Vagina (tissue), 2 donors: ENCODE measurements at regions not wholly inside any gene's neighbourhood (a gene's known extent, or its start where the extent isn't known, plus 50 kb on each side); places are given as distances from the start of the nearest gene placed in this dataset.

Experiments
- DNase-seq, 2 donors: peaks; one replicate each; pipeline ENCODE4 v3.0.0-alpha.2; 2017; ENCODE audit errors: extremely low spot score in 2 of 2
- H3K27ac ChIP-seq: fragments of 200-600 bp; sonication (generic); one replicate; pipeline ENCODE4 v1.5.1; 2019
- H3K27me3 ChIP-seq: fragments of 200-600 bp; sonication (generic); one replicate; pipeline ENCODE4 v1.5.1; 2019
- H3K36me3 ChIP-seq, 2 donors: fragments of 200-600 bp; sonication (generic); one replicate each; pipeline ENCODE4 v1.5.1; 2017 to 2019
- H3K4me1 ChIP-seq: fragments of 200-600 bp; sonication (generic); one replicate; pipeline ENCODE4 v1.5.1; 2019
- H3K4me3 ChIP-seq, 2 donors: fragments of 200-600 bp; sonication (generic); 1 replicate in 1 of 2; 2 replicates in 1 of 2; pipeline ENCODE4 v1.5.1; 2016 to 2019
- H3K9me3 ChIP-seq: fragments of 200-600 bp; sonication (generic); one replicate; pipeline ENCODE4 v1.5.1; 2019
- CTCF ChIP-seq, 3 experiments: fragments of 450-650 bp in 2 of 3; fragments of 200-600 bp in 1 of 3; sonication (generic) in 1 of 3; IDR thresholded peaks; one replicate each; pipeline ENCODE4 v1.5.1; 2017 to 2019; ENCODE audit warnings: antibody characterized with exemption in 3 of 3, mild to moderate bottlenecking in 2 of 3, moderate library complexity in 2 of 3
- POLR2A ChIP-seq, 2 donors: fragments of 450-650 bp; IDR thresholded peaks; one replicate each; pipeline ENCODE4 v1.6.1; 2017; ENCODE audit warnings: antibody characterized with exemption in 2 of 2, mild to moderate bottlenecking in 2 of 2, moderate library complexity in 2 of 2
- POLR2AphosphoS5 ChIP-seq, 2 donors: sonication (generic); formaldehyde crosslinking; IDR thresholded peaks; one replicate each; pipeline ENCODE4 v1.9.0; 2017; ENCODE audit warnings: antibody characterized with exemption in 2 of 2, mild to moderate bottlenecking in 2 of 2, low read depth in 1 of 2; ENCODE audit not compliant: insufficient read depth in 1 of 2
- intact Hi-C: fragments of 100-400 bp; cut with DNase I; formaldehyde crosslinking; loops from one replicate; pipeline ENCODE4 v1.15.1; 2023

GRCh38 chr4:96152824-96153223, 312.9 kb downstream of the PDHA2 start:
- H3K4me1 ChIP-seq, result no peaks in the 10 kb centered on the region
- H3K27me3 ChIP-seq, result no peaks in the 10 kb centered on the region
- no peak overlapping the region for H3K4me3 ChIP-seq
- no peak overlapping the region for H3K27ac ChIP-seq
- intact Hi-C loops, result no loop called here
- H3K9me3 ChIP-seq, result no peaks in the 10 kb centered on the region
- no peak for DNase-seq
- no peaks in the 10 kb centered on the region for H3K36me3 ChIP-seq
- TF ChIP-seq POLR2A (IDR thresholded peaks at IDR 0.05) (no peak), POLR2AphosphoS5 (IDR thresholded peaks at IDR 0.05; ENCODE audit: insufficient read depth in 1 of 2, low read depth in 1 of 2) (no peak), CTCF (IDR thresholded peaks at IDR 0.05) (no peak)

GRCh38 chr4:96154676-96155075, 314.8 kb downstream of the PDHA2 start:
- Histone ChIP-seq H3K27ac (no peak overlapping the region), H3K4me3 (no peak overlapping the region), H3K9me3 (no peaks in the 10 kb centered on the region), H3K27me3 (no peaks in the 10 kb centered on the region), H3K36me3 (no peaks in the 10 kb centered on the region), H3K4me1 (no peaks in the 10 kb centered on the region)
- no peak for DNase-seq
- intact Hi-C loops, result no loop called here
- TF ChIP-seq CTCF (IDR thresholded peaks at IDR 0.05) (no peak), POLR2A (IDR thresholded peaks at IDR 0.05) (no peak), POLR2AphosphoS5 (IDR thresholded peaks at IDR 0.05; ENCODE audit: insufficient read depth in 1 of 2, low read depth in 1 of 2) (no peak)

- no peak for TF ChIP-seq CTCF (IDR thresholded peaks at IDR 0.05)
- no peak for TF ChIP-seq POLR2AphosphoS5 (IDR thresholded peaks at IDR 0.05; ENCODE audit: insufficient read depth in 1 of 2, low read depth in 1 of 2)
- no peak for TF ChIP-seq POLR2A (IDR thresholded peaks at IDR 0.05)
- no peak overlapping the region for H3K4me3 ChIP-seq
- H3K36me3 ChIP-seq, result no peaks in the 10 kb centered on the region
- no peaks in the 10 kb centered on the region for H3K9me3 ChIP-seq
- DNase-seq, result no peak
- H3K27ac ChIP-seq, result no peak overlapping the region
- intact Hi-C loops, result no loop called here
- H3K4me1 ChIP-seq, result no peaks in the 10 kb centered on the region
- no peaks in the 10 kb centered on the region for H3K27me3 ChIP-seq
Observed at GRCh38 chr4:96162636-96163035, 322.7 kb downstream of the PDHA2 start.

- Histone ChIP-seq H3K4me3 (no peak overlapping the region), H3K36me3 (no peaks in the 10 kb centered on the region), H3K27ac (no peak overlapping the region), H3K27me3 (no peaks in the 10 kb centered on the region), H3K4me1 (no peaks in the 10 kb centered on the region), H3K9me3 (no peaks in the 10 kb centered on the region)
- DNase-seq, result no peak
- TF ChIP-seq POLR2AphosphoS5 (IDR thresholded peaks at IDR 0.05; ENCODE audit: insufficient read depth in 1 of 2, low read depth in 1 of 2) (no peak), POLR2A (IDR thresholded peaks at IDR 0.05) (no peak)
- intact Hi-C loops, result no loop called here
Observed at GRCh38 chr4:96164814-96165351, 325.0 kb downstream of the PDHA2 start.

GRCh38 chr4:96166806-96167205, 326.9 kb downstream of the PDHA2 start:
- no peak overlapping the region for H3K4me3 ChIP-seq
- no peak overlapping the region for H3K27ac ChIP-seq
- intact Hi-C loops, result no loop called here
- no peaks in the 10 kb centered on the region for H3K9me3 ChIP-seq
- no peaks in the 10 kb centered on the region for H3K4me1 ChIP-seq
- no peaks in the 10 kb centered on the region for H3K27me3 ChIP-seq
- no peak for DNase-seq
- H3K36me3 ChIP-seq, result no peaks in the 10 kb centered on the region
- TF ChIP-seq POLR2A (IDR thresholded peaks at IDR 0.05), result no peak
- no peak for TF ChIP-seq CTCF (IDR thresholded peaks at IDR 0.05)
